ENCODE measurements at regions not wholly inside any gene's neighbourhood (a gene's known extent, or its start where the extent isn't known, plus 50 kb on each side); places are given as distances from the start of the nearest gene placed in this dataset.
"Not testable (repeated sequence)": the region's sequence is repeated elsewhere in the genome, so short reads cannot be mapped to it uniquely, and the experiment has no call there.

GRCh38 chr2:198280145-198280544, 475.8 kb downstream of the PLCL1 start:
- Histone ChIP-seq H3K27me3 (no peaks in the 10 kb centered on the region), H3K9me3 (no peaks in the 10 kb centered on the region), H3K4me3 (no peak overlapping the region), H3K27ac (no peak overlapping the region), H3K4me1 (peaks cover 0 to 44% (median 11%) of the 10 kb centered on the region in 4 donors), H3K36me3 (no peaks in the 10 kb centered on the region)
- TF ChIP-seq CTCF (IDR thresholded peaks at IDR 0.05) (no peak), EP300 (IDR thresholded peaks at IDR 0.05) (no peak), POLR2AphosphoS5 (IDR thresholded peaks at IDR 0.05) (no peak), POLR2A (IDR thresholded peaks at IDR 0.05) (no peak)
- DNase-seq: no peak
- WGBS, 2 donors: 84 to 90% methylated on average over 2 of the region's 2 CpGs
- intact Hi-C loops (cut with DNase I): no loop called here

GRCh38 chr2:198279026-198279425, 474.6 kb downstream of the PLCL1 start:
- WGBS, 2 donors: 81 to 88% methylated on average over 5 of the region's 5 CpGs
- intact Hi-C loops (cut with DNase I): no loop called here
- no peak for TF ChIP-seq POLR2A (IDR thresholded peaks at IDR 0.05)
- no peak for TF ChIP-seq CTCF (IDR thresholded peaks at IDR 0.05)
- TF ChIP-seq POLR2AphosphoS5 (IDR thresholded peaks at IDR 0.05): no peak
- TF ChIP-seq EP300 (IDR thresholded peaks at IDR 0.05): no peak
- Histone ChIP-seq H3K27me3 (no peaks in the 10 kb centered on the region), H3K9me3 (no peaks in the 10 kb centered on the region), H3K4me3 (no peak overlapping the region), H3K4me1 (peaks cover 0 to 55% (median 13%) of the 10 kb centered on the region in 4 donors), H3K27ac (no peak overlapping the region), H3K36me3 (no peaks in the 10 kb centered on the region)
- no peak for DNase-seq

GRCh38 chr2:198277181-198277580, 472.8 kb downstream of the PLCL1 start:
- intact Hi-C loops (cut with DNase I): no loop called here
- TF ChIP-seq CTCF (IDR thresholded peaks at IDR 0.05): no peak
- TF ChIP-seq POLR2AphosphoS5 (IDR thresholded peaks at IDR 0.05): no peak
- no peak for TF ChIP-seq POLR2A (IDR thresholded peaks at IDR 0.05)
- no peak for TF ChIP-seq EP300 (IDR thresholded peaks at IDR 0.05)
- Histone ChIP-seq H3K4me3 (no peak overlapping the region), H3K27ac (no peak overlapping the region), H3K27me3 (no peaks in the 10 kb centered on the region), H3K36me3 (no peaks in the 10 kb centered on the region), H3K4me1 (peaks cover 0 to 73% (median 27%) of the 10 kb centered on the region in 4 donors), H3K9me3 (no peaks in the 10 kb centered on the region)
- 93 to 96% methylated on average over 2 of the region's 2 CpGs for WGBS, 2 donors
- no peak for DNase-seq

GRCh38 chr2:198273660-198274059, 469.3 kb downstream of the PLCL1 start:
- H3K27ac ChIP-seq: peak overlapping the region in 3 of 4 donors; percentile 36 to 62 (median 52)
- no peak for TF ChIP-seq POLR2AphosphoS5 (IDR thresholded peaks at IDR 0.05)
- TF ChIP-seq EP300 (IDR thresholded peaks at IDR 0.05): no peak
- TF ChIP-seq POLR2A (IDR thresholded peaks at IDR 0.05): no peak
- TF ChIP-seq CTCF (IDR thresholded peaks at IDR 0.05): no peak
- WGBS, 2 donors: 10 to 53% methylated on average over 1 of the region's 1 CpG

GRCh38 chr2:198270157-198270556, 465.8 kb downstream of the PLCL1 start:
- peaks cover 0 to 30% (median 16%) of the 10 kb centered on the region in 4 donors for H3K4me1 ChIP-seq
- H3K27ac ChIP-seq; H3K4me3 ChIP-seq; H3K27me3 ChIP-seq; DNase-seq; intact Hi-C loops (cut with DNase I); H3K36me3 ChIP-seq; H3K9me3 ChIP-seq: not testable (repeated sequence)
- 95 to 97% methylated on average over 2 of the region's 2 CpGs for WGBS, 2 donors

More at GRCh38 chr2:198273660-198274059, 469.3 kb downstream of the PLCL1 start:
- Histone ChIP-seq H3K4me3 (no peak overlapping the region), H3K4me1 (peaks cover 0 to 45% (median 16%) of the 10 kb centered on the region in 4 donors), H3K27me3 (no peaks in the 10 kb centered on the region), H3K9me3 (no peaks in the 10 kb centered on the region), H3K36me3 (no peaks in the 10 kb centered on the region)
- intact Hi-C loops (cut with DNase I): no loop called here
- DNase-seq: no peak

All from sigmoid colon (tissue), 6 donors.